H1 (cell line): ENCODE measurements at regions not wholly inside any gene's neighbourhood (a gene's known extent, or its start where the extent isn't known, plus 50 kb on each side); places are given as distances from the start of the nearest gene placed in this dataset.

Experiments used
- CTCF ChIA-PET: fragments of 300-600 bp; sonication (Branson Sonifier 250); formaldehyde crosslinking; loops from one replicate; lab custom pipeline; 2021; ENCODE audit not compliant: partially characterized antibody; lab: Charles Lee
- POLR2A ChIA-PET: fragments of 300-600 bp; sonication (Branson Sonifier 250); formaldehyde crosslinking; loops from one replicate; lab custom pipeline; 2021; ENCODE audit warnings: inconsistent platforms; ENCODE audit not compliant: partially characterized antibody; lab: Charles Lee
- DNase-seq, 2 experiments: peaks; one replicate each; pipeline versions ENCODE4 v3.0.0 to v3.0.0-alpha.2; 2010 to 2022; ENCODE audit warnings: low spot score in 2 of 2, low read depth in 1 of 2, mixed read lengths in 1 of 2
- FAIRE-seq: peaks from 2 replicates; lab custom pipeline; 2011; peaks lifted over from hg19 to GRCh38; lab: Jason Lieb, UNC
- H2AFZ ChIP-seq: 2 replicates; pipeline ENCODE4 v1.8.1; 2012; ENCODE audit warnings: low read length, inconsistent platforms
- H2AK5ac ChIP-seq: 2 replicates; pipeline ENCODE4 v1.6.1; 2013; ENCODE audit warnings: low read depth, low read length
- H2BK120ac ChIP-seq: replicated peaks from 2 replicates; pipeline ENCODE3; 2013; ENCODE audit warnings: low read depth, low read length, inconsistent platforms
- H2BK12ac ChIP-seq: 2 replicates; pipeline ENCODE4 v1.6.1; 2013; ENCODE audit warnings: low read depth, low read length
- H2BK15ac ChIP-seq: 2 replicates; pipeline ENCODE4 v1.6.1; 2013; ENCODE audit warnings: low read length
- H2BK20ac ChIP-seq: 2 replicates; pipeline ENCODE4 v1.6.1; 2013; ENCODE audit warnings: low read length
- H2BK5ac ChIP-seq: 2 replicates; pipeline ENCODE4 v1.6.1; 2013; ENCODE audit warnings: low read depth, low read length
- H3K14ac ChIP-seq: 2 replicates; pipeline ENCODE4 v1.6.1; 2013; ENCODE audit warnings: inconsistent platforms; ENCODE audit not compliant: insufficient read length
- H3K18ac ChIP-seq: 2 replicates; pipeline ENCODE4 v1.6.1; 2013; ENCODE audit warnings: low read length; ENCODE audit errors: extremely low read depth
- H3K23ac ChIP-seq: 2 replicates; pipeline ENCODE4 v1.6.1; 2013; ENCODE audit warnings: inconsistent platforms; ENCODE audit not compliant: insufficient read length
- H3K23me2 ChIP-seq: 2 replicates; pipeline ENCODE4 v1.6.1; 2013; ENCODE audit warnings: low read depth, low read length
- H3K27ac ChIP-seq: 2 replicates; pipeline ENCODE4 v1.6.1; 2011; ENCODE audit warnings: low read depth, low read length, inconsistent platforms
- H3K27me3 ChIP-seq, 4 experiments: replicated peaks in 1 of 4; 1 replicate in 1 of 4; 2 replicates in 3 of 4; pipeline versions ENCODE4 v1.6.1 to v1.8.1; 2011 to 2013; ENCODE audit warnings: low read length in 3 of 4, mild to moderate bottlenecking in 3 of 4, inconsistent platforms in 2 of 4, mixed read lengths in 2 of 4, moderate library complexity in 1 of 4; ENCODE audit not compliant: control insufficient read depth in 3 of 4, insufficient read depth in 3 of 4; ENCODE audit errors: extremely low read depth in 1 of 4
- H3K36me3 ChIP-seq, 4 experiments: 2 replicates each; pipeline versions ENCODE4 v1.6.1 to v1.8.1; 2011 to 2013; ENCODE audit warnings: mild to moderate bottlenecking in 4 of 4, low read length in 3 of 4, moderate library complexity in 2 of 4, control low read depth in 1 of 4, inconsistent platforms in 1 of 4; ENCODE audit not compliant: insufficient read depth in 4 of 4, control insufficient read depth in 2 of 4
- H3K4ac ChIP-seq: replicated peaks from 2 replicates; pipeline ENCODE3; 2013; ENCODE audit warnings: low read length, low read depth, mixed read lengths, inconsistent platforms; ENCODE audit not compliant: insufficient read length
- H3K4me1 ChIP-seq, 4 experiments: replicated peaks in 1 of 4; 1 replicate in 1 of 4; 2 replicates in 3 of 4; pipeline versions ENCODE4 v1.6.1 to v1.8.1; 2011 to 2013; ENCODE audit warnings: low read length in 3 of 4, inconsistent platforms in 2 of 4, mixed read lengths in 1 of 4; ENCODE audit not compliant: insufficient read depth in 4 of 4, control insufficient read depth in 3 of 4
- H3K4me2 ChIP-seq, 2 experiments: 2 replicates each; pipeline versions ENCODE4 v1.6.1 to v1.8.1; 2011 to 2013; ENCODE audit warnings: low read depth in 2 of 2, low read length in 2 of 2, control low read depth in 1 of 2, inconsistent platforms in 1 of 2, mild to moderate bottlenecking in 1 of 2; ENCODE audit not compliant: insufficient read depth in 1 of 2
- H3K4me3 ChIP-seq, 4 experiments: fragments of 200-600, 300-600 bp in 1 of 4; sonication (generic), shearing (Covaris generic), sonication (Bioruptor Twin) in 1 of 4; 2 replicates each; pipeline versions ENCODE4 v1.5.1 to v1.8.1; 2011 to 2016; ENCODE audit warnings: low read length in 4 of 4, low read depth in 3 of 4, control low read depth in 2 of 4, inconsistent platforms in 2 of 4, mild to moderate bottlenecking in 2 of 4, mixed read lengths in 1 of 4, moderate library complexity in 1 of 4; ENCODE audit not compliant: insufficient read depth in 2 of 4; ENCODE audit errors: extremely low read depth in 1 of 4
- H3K56ac ChIP-seq: replicated peaks from 2 replicates; pipeline ENCODE3; 2013; ENCODE audit warnings: low read depth, mild to moderate bottlenecking, mixed read lengths, low read length, inconsistent platforms; ENCODE audit not compliant: insufficient read length
- H3K79me1 ChIP-seq: 2 replicates; pipeline ENCODE4 v1.6.1; 2013; ENCODE audit warnings: low read depth, low read length, control low read depth
- H3K79me2 ChIP-seq, 2 experiments: 2 replicates each; pipeline versions ENCODE4 v1.6.1 to v1.8.1; 2012 to 2013; ENCODE audit warnings: low read length in 2 of 2, mild to moderate bottlenecking in 2 of 2, inconsistent platforms in 1 of 2; ENCODE audit not compliant: insufficient read depth in 2 of 2, control insufficient read depth in 1 of 2
- H3K9ac ChIP-seq, 4 experiments: replicated peaks in 1 of 4; 1 replicate in 1 of 4; 2 replicates in 3 of 4; pipeline versions ENCODE4 v1.6.1 to v1.8.1; 2011 to 2013; ENCODE audit warnings: low read depth in 3 of 4, low read length in 3 of 4, control low read depth in 2 of 4, mild to moderate bottlenecking in 2 of 4, moderate library complexity in 2 of 4, inconsistent platforms in 1 of 4; ENCODE audit errors: extremely low read depth in 1 of 4
- H3K9me3 ChIP-seq, 2 experiments: 2 replicates each; pipeline versions ENCODE4 v1.6.1 to v1.8.1; 2012 to 2013; ENCODE audit warnings: mild to moderate bottlenecking in 2 of 2, moderate library complexity in 2 of 2, control low read depth in 1 of 2, inconsistent platforms in 1 of 2, low read depth in 1 of 2, low read length in 1 of 2, mixed read lengths in 1 of 2; ENCODE audit not compliant: insufficient read depth in 2 of 2
- H4K20me1 ChIP-seq, 2 experiments: replicated peaks in 1 of 2; 2 replicates each; pipeline versions ENCODE3 to v1.8.1; 2011 to 2013; ENCODE audit warnings: inconsistent platforms in 2 of 2, low read length in 2 of 2, mild to moderate bottlenecking in 1 of 2; ENCODE audit not compliant: insufficient read depth in 2 of 2, control insufficient read depth in 1 of 2
- H4K5ac ChIP-seq: 2 replicates; pipeline ENCODE4 v1.6.1; 2013; ENCODE audit warnings: low read length, low read depth, mixed read lengths, inconsistent platforms; ENCODE audit not compliant: insufficient read length
- H4K8ac ChIP-seq: 2 replicates; pipeline ENCODE4 v1.8.0; 2013; ENCODE audit warnings: mild to moderate bottlenecking, moderate library complexity, low read length, inconsistent platforms; ENCODE audit not compliant: insufficient read depth; ENCODE audit errors: extremely low read depth
- H4K91ac ChIP-seq: replicated peaks from 2 replicates; pipeline ENCODE3; 2013; ENCODE audit warnings: low read length, mixed read lengths, inconsistent platforms; ENCODE audit not compliant: insufficient read length
- SIX5 ChIP-seq: IDR thresholded peaks from 2 replicates; pipeline ENCODE4 v1.6.1; 2011; ENCODE audit warnings: mild to moderate bottlenecking, low read depth, low read length
- WGBS, 2 experiments: shearing (Covaris generic) in 1 of 2; methylation state at CpG; one replicate each; pipeline versions ENCODE4 v1.1.6 to v1.1.7; 2013 to 2015; ENCODE audit warnings: low lambda C conversion rate in 2 of 2, mixed read lengths in 2 of 2, inconsistent platforms in 1 of 2, low coverage in 1 of 2, missing lambda C conversion rate in 1 of 2; ENCODE audit not compliant: insufficient replicate concordance in 2 of 2, insufficient coverage in 1 of 2, insufficient read length in 1 of 2; ENCODE audit errors: extremely low coverage in 1 of 2, missing lambda C conversion rate in 1 of 2; 5-methylcytosine and 5-hydroxymethylcytosine counted together

DNA sequence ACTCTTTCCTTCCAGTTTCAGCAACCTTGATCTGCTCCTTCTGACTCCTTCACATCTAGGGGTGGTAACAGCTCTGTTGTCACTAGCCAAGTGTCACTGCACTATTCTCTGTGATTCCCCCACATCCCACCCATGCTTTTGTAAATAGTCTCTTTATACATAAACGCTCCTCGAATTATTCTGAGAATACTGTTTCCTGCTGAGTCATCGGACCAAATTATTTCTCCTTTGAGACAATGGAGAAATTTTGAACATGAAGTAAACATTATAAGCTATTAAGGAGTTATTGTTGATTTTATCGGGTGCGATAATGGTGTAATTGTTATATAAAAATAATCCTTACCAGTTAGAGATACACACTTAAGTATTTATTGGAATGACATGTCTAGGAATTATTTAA is 245.1 kb upstream of the RPS6KA3 start:
- H3K18ac ChIP-seq: no peak overlapping the region
- no peak overlapping the region for H2BK15ac ChIP-seq
- POLR2A ChIA-PET: no interaction called here
- no peak overlapping the region for H2BK120ac ChIP-seq
- H3K36me3 ChIP-seq: no peaks in the 10 kb centered on the region
- no peak overlapping the region for H3K4me3 ChIP-seq
- no peak for DNase-seq
- H3K23ac ChIP-seq: no peak overlapping the region
- H3K4me2 ChIP-seq: no peak overlapping the region
- H4K20me1 ChIP-seq: no peaks in the 10 kb centered on the region
- no peak overlapping the region for H3K14ac ChIP-seq
- no peak overlapping the region for H4K5ac ChIP-seq
- CTCF ChIA-PET: no interaction called here
- no peaks in the 10 kb centered on the region for H3K79me2 ChIP-seq
- no peak overlapping the region for H2AFZ ChIP-seq
- H4K91ac ChIP-seq: no peak overlapping the region
- no peak overlapping the region for H2AK5ac ChIP-seq
- no peaks in the 10 kb centered on the region for H3K27me3 ChIP-seq
- H3K4me1 ChIP-seq: no peaks in the 10 kb centered on the region
- H3K4ac ChIP-seq: no peak overlapping the region
- H3K9me3 ChIP-seq: no peaks in the 10 kb centered on the region
- no peak overlapping the region for H3K9ac ChIP-seq
- H4K8ac ChIP-seq: no peak overlapping the region
- H2BK5ac ChIP-seq: no peak overlapping the region
- no peak for TF ChIP-seq SIX5
- no peaks in the 10 kb centered on the region for H3K23me2 ChIP-seq
- no peak overlapping the region for H3K56ac ChIP-seq
- no peak for FAIRE-seq
- H3K79me1 ChIP-seq: no peaks in the 10 kb centered on the region
- H2BK12ac ChIP-seq: no peak overlapping the region
- no peak overlapping the region for H2BK20ac ChIP-seq
- H3K27ac ChIP-seq: no peak overlapping the region
- 88% methylated on average over 5 of the region's 5 CpGs; no CpG with 5 or more reads in 1 of the 2 experiments for WGBS, 2 experiments
